Gastrocnemius medialis (tissue), 4 donors: ENCODE measurements at regions not wholly inside any gene's neighbourhood (a gene's known extent, or its start where the extent isn't known, plus 50 kb on each side); places are given as distances from the start of the nearest gene placed in this dataset.

Source experiments
- ATAC-seq, 2 donors: fragments of 150-250 bp; one replicate each; pipeline ENCODE4 v1.9.1; 2016
- DNase-seq, 2 donors: peaks; one replicate each; pipeline ENCODE4 v3.0.0-alpha.2; 2019
- H3K27ac ChIP-seq, 4 donors: fragments of 200-600 bp; sonication (generic); 1 replicate in 1 of 4; 2 replicates in 3 of 4; pipeline ENCODE4 v1.5.1; 2016 to 2018; ENCODE audit warnings: mild to moderate bottlenecking in 2 of 4, moderate library complexity in 1 of 4
- H3K27me3 ChIP-seq, 3 donors: fragments of 200-600 bp; sonication (generic) in 2 of 3; 1 replicate in 1 of 3; 2 replicates in 2 of 3; pipeline versions ENCODE4 v1.5.1 to v1.6.0; 2016 to 2019; ENCODE audit warnings: mild to moderate bottlenecking in 1 of 3, moderate library complexity in 1 of 3
- H3K36me3 ChIP-seq, 2 donors: fragments of 200-600 bp; sonication (generic) in 1 of 2; one replicate each; pipeline ENCODE4 v1.5.1; 2017 to 2018
- H3K4me1 ChIP-seq, 2 donors: fragments of 200-600 bp; sonication (generic) in 1 of 2; one replicate each; pipeline ENCODE4 v1.5.1; 2016 to 2017; ENCODE audit warnings: mild to moderate bottlenecking in 2 of 2
- H3K4me3 ChIP-seq, 4 donors: fragments of 200-600 bp; sonication (generic) in 3 of 4; 1 replicate in 1 of 4; 2 replicates in 3 of 4; pipeline ENCODE4 v1.5.1; 2016 to 2019; ENCODE audit warnings: mild to moderate bottlenecking in 2 of 4
- H3K9me3 ChIP-seq, 3 donors: fragments of 200-600 bp; sonication (generic) in 2 of 3; 1 replicate in 1 of 3; 2 replicates in 2 of 3; pipeline ENCODE4 v1.5.1; 2016 to 2019
- POLR2A ChIP-seq, 2 donors: fragments of 450-650 bp; IDR thresholded peaks; one replicate each; pipeline ENCODE4 v1.6.1; 2017; ENCODE audit warnings: antibody characterized with exemption in 2 of 2, mild to moderate bottlenecking in 2 of 2, moderate library complexity in 2 of 2
- in situ Hi-C, 4 donors: fragments of 200-750 bp; cut with MboI; loops; one replicate each; pipeline versions ENCODE4 v1.15.0 to v1.8.0; 2017; ENCODE audit warnings: low sequenced_read_pairs in 4 of 4
- intact Hi-C: fragments of 100-400 bp; cut with DNase I; formaldehyde crosslinking; loops from one replicate; pipeline ENCODE4 v1.15.1; 2023; ENCODE audit warnings: low total_unique reads
- TF ChIP-seq, protein P1 (sequence below), 5 experiments: fragments of 450-650 bp in 3 of 5; fragments of 200-600 bp in 2 of 5; sonication (generic) in 2 of 5; IDR thresholded peaks in 4 of 5; conservative IDR thresholded peaks in 1 of 5; 1 replicate in 4 of 5; 2 replicates in 1 of 5; pipeline ENCODE4 v1.5.1; 2016 to 2019; ENCODE audit warnings: antibody characterized with exemption in 5 of 5, mild to moderate bottlenecking in 3 of 5, moderate library complexity in 3 of 5

DNA sequence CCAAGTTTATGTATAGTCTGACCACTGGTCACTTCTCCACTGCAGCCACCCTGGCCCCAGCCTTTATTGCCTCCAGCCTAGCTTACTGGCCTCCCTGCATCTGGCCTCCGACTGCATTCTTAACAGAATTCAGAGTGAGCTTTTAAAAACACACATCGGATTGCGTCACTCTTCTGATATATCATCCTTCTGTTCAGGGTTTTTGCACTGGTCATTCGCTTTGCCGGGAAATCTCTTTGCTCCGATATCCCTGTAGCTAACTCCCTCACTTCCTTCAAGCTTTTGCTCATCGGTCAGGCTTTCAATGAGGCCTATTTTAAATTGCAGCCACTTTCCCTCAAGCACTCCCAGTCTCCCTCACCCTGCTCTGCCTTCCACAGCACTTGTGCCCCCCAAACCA, 101.6 kb upstream of the DLX2 start:
- Histone ChIP-seq H3K27ac (no peak overlapping the region), H3K4me3 (no peak overlapping the region), H3K27me3 (no peaks in the 10 kb centered on the region), H3K4me1 (peaks cover 0 to 3% of the 10 kb centered on the region in 2 donors), H3K36me3 (no peaks in the 10 kb centered on the region), H3K9me3 (peaks cover 0 to 8% (median 0%) of the 10 kb centered on the region in 3 donors)
- ATAC-seq (no peak), DNase-seq (no peak)
- in situ Hi-C loops = no loop called here
- TF ChIP-seq, protein P1, sequence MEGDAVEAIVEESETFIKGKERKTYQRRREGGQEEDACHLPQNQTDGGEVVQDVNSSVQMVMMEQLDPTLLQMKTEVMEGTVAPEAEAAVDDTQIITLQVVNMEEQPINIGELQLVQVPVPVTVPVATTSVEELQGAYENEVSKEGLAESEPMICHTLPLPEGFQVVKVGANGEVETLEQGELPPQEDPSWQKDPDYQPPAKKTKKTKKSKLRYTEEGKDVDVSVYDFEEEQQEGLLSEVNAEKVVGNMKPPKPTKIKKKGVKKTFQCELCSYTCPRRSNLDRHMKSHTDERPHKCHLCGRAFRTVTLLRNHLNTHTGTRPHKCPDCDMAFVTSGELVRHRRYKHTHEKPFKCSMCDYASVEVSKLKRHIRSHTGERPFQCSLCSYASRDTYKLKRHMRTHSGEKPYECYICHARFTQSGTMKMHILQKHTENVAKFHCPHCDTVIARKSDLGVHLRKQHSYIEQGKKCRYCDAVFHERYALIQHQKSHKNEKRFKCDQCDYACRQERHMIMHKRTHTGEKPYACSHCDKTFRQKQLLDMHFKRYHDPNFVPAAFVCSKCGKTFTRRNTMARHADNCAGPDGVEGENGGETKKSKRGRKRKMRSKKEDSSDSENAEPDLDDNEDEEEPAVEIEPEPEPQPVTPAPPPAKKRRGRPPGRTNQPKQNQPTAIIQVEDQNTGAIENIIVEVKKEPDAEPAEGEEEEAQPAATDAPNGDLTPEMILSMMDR (IDR thresholded peaks at IDR 0.05 in 4 of 5, conservative IDR thresholded peaks at IDR 0.05 in 1 of 5) = no peak
- no peak for TF ChIP-seq POLR2A (IDR thresholded peaks at IDR 0.05)
- intact Hi-C loops = no loop called here

- in situ Hi-C loops (no loop called here), intact Hi-C loops (no loop called here)
- H3K27ac ChIP-seq = no peak overlapping the region
- H3K9me3 ChIP-seq = peaks cover 0 to 7% (median 0%) of the 10 kb centered on the region in 3 donors
- no peak for TF ChIP-seq POLR2A (IDR thresholded peaks at IDR 0.05)
- TF ChIP-seq, protein P1 (IDR thresholded peaks at IDR 0.05 in 4 of 5, conservative IDR thresholded peaks at IDR 0.05 in 1 of 5) = no peak
- H3K36me3 ChIP-seq = no peaks in the 10 kb centered on the region
- no peak for ATAC-seq
- H3K27me3 ChIP-seq = no peaks in the 10 kb centered on the region
- DNase-seq = no peak
- peaks cover 0 to 3% of the 10 kb centered on the region in 2 donors for H3K4me1 ChIP-seq
- no peak overlapping the region for H3K4me3 ChIP-seq
Observed at GRCh38 chr2:172204762-172205161, 102.1 kb upstream of the DLX2 start.

DNA sequence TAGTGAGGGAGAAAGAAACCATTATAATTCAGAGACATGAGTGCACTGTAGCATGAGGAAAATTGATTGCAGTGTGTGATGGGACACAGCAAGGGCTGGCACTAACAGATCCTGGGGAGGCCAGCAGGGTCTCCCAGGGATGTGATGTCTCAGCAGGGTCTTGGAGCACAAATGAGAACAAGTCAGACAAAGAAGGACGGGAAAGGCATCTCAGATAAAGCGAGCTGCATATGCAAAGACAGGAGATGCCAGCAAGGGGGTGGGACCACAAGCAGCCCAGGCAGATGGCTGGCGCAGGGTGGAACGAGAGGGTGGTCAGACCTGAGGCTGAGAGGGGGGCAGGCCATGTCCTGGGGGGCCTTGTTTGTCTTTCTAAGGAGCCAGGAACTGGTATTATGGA, 102.6 kb upstream of the DLX2 start:
- peaks cover 0 to 3% of the 10 kb centered on the region in 2 donors for H3K4me1 ChIP-seq
- TF ChIP-seq, protein P1 (IDR thresholded peaks at IDR 0.05 in 4 of 5, conservative IDR thresholded peaks at IDR 0.05 in 1 of 5) = no peak
- TF ChIP-seq POLR2A (IDR thresholded peaks at IDR 0.05) = no peak
- intact Hi-C loops (no loop called here), in situ Hi-C loops (no loop called here)
- ATAC-seq (no peak), DNase-seq (no peak)
- peaks cover 0 to 2% (median 0%) of the 10 kb centered on the region in 3 donors for H3K9me3 ChIP-seq
- no peak overlapping the region for H3K4me3 ChIP-seq
- no peaks in the 10 kb centered on the region for H3K27me3 ChIP-seq
- H3K27ac ChIP-seq = no peak overlapping the region
- H3K36me3 ChIP-seq = no peaks in the 10 kb centered on the region

GRCh38 chr2:172207911-172208310, 105.2 kb upstream of the DLX2 start:
- peaks cover 0 to 3% of the 10 kb centered on the region in 2 donors for H3K4me1 ChIP-seq
- intact Hi-C loops (no loop called here), in situ Hi-C loops (no loop called here)
- DNase-seq (no peak), ATAC-seq (no peak)
- TF ChIP-seq POLR2A (IDR thresholded peaks at IDR 0.05) = no peak
- TF ChIP-seq, protein P1 (IDR thresholded peaks at IDR 0.05 in 4 of 5, conservative IDR thresholded peaks at IDR 0.05 in 1 of 5) = no peak
- H3K9me3 ChIP-seq = no peaks in the 10 kb centered on the region
- H3K27me3 ChIP-seq = no peaks in the 10 kb centered on the region
- no peak overlapping the region for H3K27ac ChIP-seq
- no peak overlapping the region for H3K4me3 ChIP-seq
- H3K36me3 ChIP-seq = no peaks in the 10 kb centered on the region

DNA sequence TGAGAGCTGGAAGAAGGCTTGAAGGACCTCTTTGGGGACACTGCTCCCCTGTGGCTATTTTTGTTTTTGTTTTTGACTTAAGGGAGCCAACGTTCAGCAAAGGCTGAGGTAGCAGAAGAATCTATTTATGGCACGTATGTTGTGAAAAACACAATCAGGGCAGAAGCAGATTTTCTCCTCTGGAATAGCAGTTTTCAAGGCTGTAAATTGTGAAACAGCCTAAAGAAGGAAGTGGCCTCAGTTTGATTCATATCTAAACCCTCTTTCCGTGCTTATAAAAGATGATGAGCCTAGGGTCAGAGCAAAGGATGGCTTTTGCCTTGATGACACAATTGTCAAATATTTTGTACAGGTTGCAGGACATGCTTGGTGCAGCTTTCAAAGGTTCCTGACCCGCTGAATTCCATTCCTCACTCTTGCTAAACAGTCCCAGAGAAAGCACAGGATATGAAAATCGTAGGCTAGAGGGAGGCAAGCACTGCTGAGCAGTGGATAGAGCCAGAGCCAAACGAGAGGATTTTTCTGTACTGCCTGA, 106.2 kb upstream of the DLX2 start:
- no peaks in the 10 kb centered on the region for H3K27me3 ChIP-seq
- H3K4me3 ChIP-seq = no peak overlapping the region
- H3K4me1 ChIP-seq = peaks cover 0 to 3% of the 10 kb centered on the region in 2 donors
- intact Hi-C loops (no loop called here), in situ Hi-C loops (no loop called here)
- TF ChIP-seq POLR2A (IDR thresholded peaks at IDR 0.05) = no peak
- TF ChIP-seq, protein P1 (IDR thresholded peaks at IDR 0.05 in 4 of 5, conservative IDR thresholded peaks at IDR 0.05 in 1 of 5) = no peak
- no peak for ATAC-seq
- no peak for DNase-seq
- no peaks in the 10 kb centered on the region for H3K9me3 ChIP-seq
- H3K36me3 ChIP-seq = no peaks in the 10 kb centered on the region
- no peak overlapping the region for H3K27ac ChIP-seq
